Neural cell (in vitro differentiated cells): ENCODE measurements at regions not wholly inside any gene's neighbourhood (a gene's known extent, or its start where the extent isn't known, plus 50 kb on each side); places are given as distances from the start of the nearest gene placed in this dataset.

Source experiments
- CTCF ChIP-seq: fragments of 450-650 bp; IDR thresholded peaks from 2 replicates; pipeline ENCODE4 v1.5.1; 2014; ENCODE audit warnings: antibody characterized with exemption, mild to moderate bottlenecking, moderate library complexity; ENCODE audit not compliant: poor library complexity, severe bottlenecking
- EP300 ChIP-seq: fragments of 450-650 bp; conservative IDR thresholded peaks from 2 replicates; pipeline ENCODE4 v1.6.1; 2014; ENCODE audit warnings: antibody characterized with exemption, mild to moderate bottlenecking, moderate library complexity; ENCODE audit not compliant: poor library complexity, severe bottlenecking
- EZH2 ChIP-seq: fragments of 200-600, 300-800 bp; shearing (Covaris generic), sonication (generic); IDR thresholded peaks from 2 replicates; pipeline ENCODE4 v1.6.1; 2014; ENCODE audit warnings: antibody characterized with exemption, low read length, borderline replicate concordance, mild to moderate bottlenecking; ENCODE audit not compliant: insufficient read depth, poor library complexity, severe bottlenecking
- MXI1 ChIP-seq: fragments of 450-650 bp; conservative IDR thresholded peaks from 2 replicates; pipeline ENCODE4 v1.6.1; 2014; ENCODE audit warnings: antibody characterized with exemption, mild to moderate bottlenecking; ENCODE audit not compliant: poor library complexity, severe bottlenecking
- POLR2AphosphoS5 ChIP-seq: IDR thresholded peaks from 2 replicates; pipeline ENCODE4 v1.6.1; 2012
- RAD21 ChIP-seq: fragments of 450-650 bp; conservative IDR thresholded peaks from 2 replicates; pipeline ENCODE4 v1.6.1; 2014; ENCODE audit warnings: antibody characterized with exemption, mild to moderate bottlenecking, moderate library complexity
- REST ChIP-seq: IDR thresholded peaks from 2 replicates; pipeline ENCODE4 v1.6.1; 2012; ENCODE audit warnings: borderline replicate concordance
- SMC3 ChIP-seq: fragments of 450-650 bp; conservative IDR thresholded peaks from 2 replicates; pipeline ENCODE4 v1.6.1; 2014; ENCODE audit warnings: antibody characterized with exemption, mild to moderate bottlenecking, moderate library complexity; ENCODE audit not compliant: poor library complexity
- TAF1 ChIP-seq: IDR thresholded peaks from 2 replicates; pipeline ENCODE4 v1.6.1; 2012; ENCODE audit warnings: low read depth

GRCh38 chr10:8811201-8811600 lies 756.7 kb downstream of the GATA3 start:
- no peak for TF ChIP-seq CTCF
- no peak for TF ChIP-seq REST
- TF ChIP-seq EZH2: no peak
- no peak for TF ChIP-seq RAD21
- TF ChIP-seq TAF1: no peak
- TF ChIP-seq EP300: no peak
- TF ChIP-seq POLR2AphosphoS5: no peak
- TF ChIP-seq MXI1: no peak
- no peak for TF ChIP-seq SMC3
